SK-N-SH (cell line): ENCODE measurements at regions not wholly inside any gene's neighbourhood (a gene's known extent, or its start where the extent isn't known, plus 50 kb on each side); places are given as distances from the start of the nearest gene placed in this dataset.

Experiments
- CTCF ChIA-PET: fragments of 300-600, 350-600 bp; formaldehyde crosslinking; extraction: SDS; loops from one replicate; lab custom pipeline; 2021; lab: Yijun Ruan, JAX
- POLR2A ChIA-PET: fragments of 350-600 bp; sonication (Branson Sonifier 250); formaldehyde crosslinking; extraction: SDS; loops from one replicate; lab custom pipeline; 2020; ENCODE audit warnings: antibody characterized with exemption, inconsistent platforms; lab: Yijun Ruan, JAX
- DNase-seq: peaks from one replicate; pipeline ENCODE4 v3.0.0; 2012
- H2AFZ ChIP-seq: fragments of 200-600 bp; sonication (generic); 2 replicates; pipeline ENCODE4 v1.8.1; 2016; ENCODE audit warnings: antibody characterized with exemption, mild to moderate bottlenecking, low read depth
- H3F3A ChIP-seq: fragments of 200-600 bp; sonication (generic); replicated peaks from 2 replicates; pipeline ENCODE3; 2016; ENCODE audit warnings: antibody characterized with exemption, mild to moderate bottlenecking; ENCODE audit not compliant: insufficient read depth
- H3K27ac ChIP-seq, 2 experiments: fragments of 200-500 bp in 1 of 2; fragments of 200-600 bp in 1 of 2; sonication (Bioruptor generic) in 1 of 2; sonication (generic), shearing (Covaris generic) in 1 of 2; 2 replicates each; pipeline versions ENCODE4 v1.5.1 to v1.6.1; 2014 to 2016; ENCODE audit warnings: low read depth in 2 of 2, inconsistent platforms in 1 of 2, low read length in 1 of 2, mild to moderate bottlenecking in 1 of 2, mixed read lengths in 1 of 2
- H3K27me3 ChIP-seq: fragments of 200-600 bp; sonication (generic), shearing (Covaris generic); 2 replicates; pipeline ENCODE4 v1.6.1; 2016; ENCODE audit warnings: mixed run types; ENCODE audit not compliant: insufficient read depth
- H3K36me3 ChIP-seq, 2 experiments: fragments of 200-500 bp in 1 of 2; fragments of 200-600 bp in 1 of 2; sonication (Bioruptor generic) in 1 of 2; sonication (generic) in 1 of 2; replicated peaks in 1 of 2; 2 replicates each; pipeline versions ENCODE3 to v1.5.1; 2014 to 2016; ENCODE audit warnings: low read length in 1 of 2, mild to moderate bottlenecking in 1 of 2; ENCODE audit not compliant: insufficient read depth in 2 of 2, control insufficient read depth in 1 of 2
- H3K4me1 ChIP-seq, 2 experiments: fragments of 200-500 bp in 1 of 2; fragments of 200-600 bp in 1 of 2; sonication (Bioruptor generic) in 1 of 2; sonication (generic), shearing (Covaris generic) in 1 of 2; 2 replicates each; pipeline versions ENCODE4 v1.5.1 to v1.6.1; 2014 to 2016; ENCODE audit warnings: low read depth in 1 of 2, low read length in 1 of 2, mixed run types in 1 of 2; ENCODE audit not compliant: insufficient read depth in 2 of 2, control insufficient read depth in 1 of 2
- H3K4me2 ChIP-seq: fragments of 200-600 bp; sonication (generic), shearing (Covaris generic); 2 replicates; pipeline ENCODE4 v1.6.1; 2017; ENCODE audit warnings: mixed run types
- H3K4me3 ChIP-seq, 2 experiments: fragments of 200-500 bp in 1 of 2; fragments of 200-600 bp in 1 of 2; sonication (Bioruptor generic) in 1 of 2; sonication (generic), shearing (Covaris generic) in 1 of 2; 2 replicates each; pipeline versions ENCODE4 v1.5.1 to v1.8.1; 2014 to 2016; ENCODE audit warnings: low read depth in 2 of 2, inconsistent platforms in 1 of 2, low read length in 1 of 2, mild to moderate bottlenecking in 1 of 2, mixed read lengths in 1 of 2, moderate library complexity in 1 of 2
- H3K79me2 ChIP-seq: fragments of 200-600 bp; sonication (generic); 2 replicates; pipeline ENCODE4 v1.8.1; 2017; ENCODE audit warnings: mild to moderate bottlenecking; ENCODE audit not compliant: insufficient read depth
- H3K9ac ChIP-seq: fragments of 200-600 bp; sonication (generic); 2 replicates; pipeline ENCODE4 v1.6.1; 2017; ENCODE audit warnings: mixed run types
- H3K9me2 ChIP-seq: fragments of 200-600 bp; sonication (generic); 2 replicates; pipeline ENCODE4 v1.6.1; 2017; ENCODE audit warnings: mixed run types
- H3K9me3 ChIP-seq: fragments of 200-600 bp; sonication (generic); 2 replicates; pipeline ENCODE4 v1.6.1; 2017; ENCODE audit warnings: mixed run types, mild to moderate bottlenecking, moderate library complexity
- H4K20me1 ChIP-seq: fragments of 200-600 bp; sonication (generic); 2 replicates; pipeline ENCODE4 v1.6.1; 2017; ENCODE audit warnings: mild to moderate bottlenecking, mixed run types; ENCODE audit not compliant: insufficient read depth
- CTCF ChIP-seq: fragments of 200-600 bp; sonication (generic); IDR thresholded peaks from 2 replicates; pipeline ENCODE4 v1.6.1; 2017; ENCODE audit warnings: antibody characterized with exemption, mild to moderate bottlenecking, moderate library complexity
- ELF1 ChIP-seq: IDR thresholded peaks from 2 replicates; pipeline ENCODE4 v1.4.0; 2012
- EP300 ChIP-seq, 2 experiments: IDR thresholded peaks; 2 replicates each; pipeline versions ENCODE4 v1.4.0 to v1.6.1; 2012; ENCODE audit warnings: borderline replicate concordance in 1 of 2, low read depth in 1 of 2, low read length in 1 of 2
- FOSL2 ChIP-seq: IDR thresholded peaks from 2 replicates; pipeline ENCODE4 v1.4.0; 2012; ENCODE audit warnings: low read depth, mild to moderate bottlenecking, moderate library complexity, borderline replicate concordance
- GABPA ChIP-seq: IDR thresholded peaks from 2 replicates; pipeline ENCODE4 v1.4.0; 2012; ENCODE audit warnings: low read depth, mild to moderate bottlenecking
- IRF3 ChIP-seq: fragments of 150-350 bp; IDR thresholded peaks from 2 replicates; pipeline ENCODE4 v1.6.1; 2016; ENCODE audit warnings: mild to moderate bottlenecking, low read depth, low read length
- JUND ChIP-seq: IDR thresholded peaks from 2 replicates; pipeline ENCODE4 v1.4.0; 2012
- MAX ChIP-seq: IDR thresholded peaks from 2 replicates; pipeline ENCODE4 v1.4.0; 2012; ENCODE audit warnings: low read depth
- MEF2A ChIP-seq: IDR thresholded peaks from 2 replicates; pipeline ENCODE4 v1.4.0; 2012; ENCODE audit warnings: low read depth, borderline replicate concordance
- MXI1 ChIP-seq: IDR thresholded peaks from 2 replicates; pipeline ENCODE4 v1.6.1; 2012; ENCODE audit warnings: mild to moderate bottlenecking, low read depth, low read length, improper control_type of control experiment
- NFIC ChIP-seq: IDR thresholded peaks from 2 replicates; pipeline ENCODE4 v1.4.0; 2012; ENCODE audit warnings: borderline replicate concordance
- NRF1 ChIP-seq: IDR thresholded peaks from 2 replicates; pipeline ENCODE4 v1.6.1; 2012; ENCODE audit warnings: low read depth, mild to moderate bottlenecking, low read length
- PBX3 ChIP-seq: IDR thresholded peaks from 2 replicates; pipeline ENCODE4; 2012
- RAD21 ChIP-seq: IDR thresholded peaks from 2 replicates; pipeline ENCODE4 v1.6.1; 2012; ENCODE audit warnings: mild to moderate bottlenecking, low read length
- RCOR1 ChIP-seq: fragments of 150-350 bp; IDR thresholded peaks from 2 replicates; pipeline ENCODE4 v1.6.1; 2017; ENCODE audit warnings: antibody characterized with exemption, low read length
- RFX5 ChIP-seq: IDR thresholded peaks from 2 replicates; pipeline ENCODE4 v1.6.1; 2012; ENCODE audit warnings: mild to moderate bottlenecking, improper control_type of control experiment, low read length
- TAF1 ChIP-seq: IDR thresholded peaks from 2 replicates; pipeline ENCODE4 v1.6.1; 2012; ENCODE audit warnings: low read depth, mild to moderate bottlenecking, low read length, moderate library complexity, borderline replicate concordance
- TCF12 ChIP-seq: IDR thresholded peaks from 2 replicates; pipeline ENCODE4 v1.4.0; 2012
- TEAD4 ChIP-seq: IDR thresholded peaks from 2 replicates; pipeline ENCODE4 v1.4.0; 2012; ENCODE audit warnings: mild to moderate bottlenecking, borderline replicate concordance; ENCODE audit not compliant: insufficient read depth
- USF1 ChIP-seq: IDR thresholded peaks from 2 replicates; pipeline ENCODE4 v1.4.0; 2012; ENCODE audit warnings: low read depth, borderline replicate concordance
- USF2 ChIP-seq: fragments of 150-350 bp; IDR thresholded peaks from 2 replicates; pipeline ENCODE4 v1.6.1; 2017; ENCODE audit warnings: antibody characterized with exemption, low read length, low read depth, borderline replicate concordance
- YY1 ChIP-seq: IDR thresholded peaks from 2 replicates; pipeline ENCODE4 v1.4.0; 2012; ENCODE audit warnings: low read depth, mild to moderate bottlenecking
- whole genome bisulfite sequencing: methylation state at CpG from one replicate; pipeline ENCODE4 v1.1.6; 2017; ENCODE audit warnings: low lambda C conversion rate; 5-methylcytosine and 5-hydroxymethylcytosine counted together

GRCh38 chr2:55780697-55781096 lies 87.1 kb upstream of the PNPT1 start (continued):
- no peak for TF ChIP-seq FOSL2
- TF ChIP-seq NRF1 = no peak
- TF ChIP-seq CTCF = no peak
- no peak for TF ChIP-seq EP300 (IDR thresholded peaks at IDR 0.05; ENCODE audit: borderline replicate concordance in 1 of 2, low read depth in 1 of 2, low read length in 1 of 2)
- no peak for TF ChIP-seq TEAD4

- no peaks in the 10 kb centered on the region for H3K36me3 ChIP-seq
- WGBS = 7% methylated on average over 7 of the region's 7 CpGs
- no peaks in the 10 kb centered on the region for H4K20me1 ChIP-seq
- H3K4me3 ChIP-seq = no peak overlapping the region; a peak in 1 of 4 replicates
- H2AFZ ChIP-seq = peak overlapping the region; percentile 26; the same call in 1 of the 2 replicates
- H3K9me2 ChIP-seq = no peaks in the 10 kb centered on the region
- peaks cover 17% of the 10 kb centered on the region for H3F3A ChIP-seq
- ChIA-PET POLR2A (no interaction called here), CTCF (interaction anchor here (1.5 kb wide), 1 partner anchor 61 kb away, joined by 4 read pairs; no protein-coding TSS in a partner anchor)
- peak overlapping the region; percentile 47 to 75; a peak in 3 of 4 replicates for H3K27ac ChIP-seq
- no peaks in the 10 kb centered on the region for H3K9me3 ChIP-seq
- no peak for DNase-seq
- peaks cover 0 to 14% of the 10 kb centered on the region in 2 experiments; a peak in 2 of 4 replicates for H3K4me1 ChIP-seq
- H3K79me2 ChIP-seq = no peaks in the 10 kb centered on the region
- H3K27me3 ChIP-seq = no peaks in the 10 kb centered on the region
- H3K9ac ChIP-seq = peak overlapping the region; percentile 37; the same call in 1 of the 2 replicates
- H3K4me2 ChIP-seq = peak overlapping the region; percentile 48
- TF ChIP-seq RFX5 (no peak), RAD21 (no peak), USF2 (no peak), YY1 (peak; percentile 72; the same call in 1 of the 2 replicates), TEAD4 (peak; percentile 98), MEF2A (peak; percentile 91), NFIC (peak; percentile 94), FOSL2 (peak; percentile 98), RCOR1 (no peak), PBX3 (peak; percentile 89), JUND (peak; percentile 99), GABPA (no peak), TAF1 (0 out of 2 replicates have a peak, but pooled peaks have one; percentile 6), TCF12 (peak; percentile 95), USF1 (no peak), MAX (peak; percentile 51; the same call in 1 of the 2 replicates), ELF1 (no peak), IRF3 (no peak), MXI1 (no peak)
These were observed 86.1 kb upstream of the PNPT1 start for GRCh38 chr2:55779459-55780421.
